HG03432 (cell line): ENCODE measurements at regions not wholly inside any gene's neighbourhood (a gene's known extent, or its start where the extent isn't known, plus 50 kb on each side); places are given as distances from the start of the nearest gene placed in this dataset.

Experiments
- ATAC-seq: cut with Tn5 transposase; IDR thresholded peaks from one replicate; pipeline ENCODE4 v1.9.1; 2021; ENCODE audit warnings: mild to moderate bottlenecking, moderate library complexity; ENCODE audit not compliant: unreplicated experiment

DNA sequence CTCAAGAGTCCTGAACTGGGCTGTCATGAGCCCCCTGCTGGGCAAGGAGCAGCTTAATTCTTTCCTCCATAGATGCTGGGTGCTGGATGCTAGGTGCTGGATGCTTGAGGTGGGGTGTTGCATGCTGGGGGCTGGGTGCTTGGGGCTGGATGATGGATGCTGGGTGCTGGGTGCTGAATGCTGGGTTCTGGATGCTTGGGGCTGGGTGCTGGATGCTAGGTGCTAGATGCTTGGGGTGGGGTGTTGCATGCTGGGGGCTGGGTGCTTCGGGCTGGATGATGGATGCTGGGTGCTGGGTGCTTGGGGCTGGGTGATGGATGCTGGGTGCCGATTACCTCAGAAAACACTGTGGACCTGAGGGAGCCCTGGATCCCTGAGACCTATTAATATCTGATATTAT, 837.7 kb downstream of the GALR1 start:
- no peak for ATAC-seq

GRCh38 chr18:78090584-78090983, 840.9 kb downstream of the GALR1 start:
- no peak for ATAC-seq

DNA sequence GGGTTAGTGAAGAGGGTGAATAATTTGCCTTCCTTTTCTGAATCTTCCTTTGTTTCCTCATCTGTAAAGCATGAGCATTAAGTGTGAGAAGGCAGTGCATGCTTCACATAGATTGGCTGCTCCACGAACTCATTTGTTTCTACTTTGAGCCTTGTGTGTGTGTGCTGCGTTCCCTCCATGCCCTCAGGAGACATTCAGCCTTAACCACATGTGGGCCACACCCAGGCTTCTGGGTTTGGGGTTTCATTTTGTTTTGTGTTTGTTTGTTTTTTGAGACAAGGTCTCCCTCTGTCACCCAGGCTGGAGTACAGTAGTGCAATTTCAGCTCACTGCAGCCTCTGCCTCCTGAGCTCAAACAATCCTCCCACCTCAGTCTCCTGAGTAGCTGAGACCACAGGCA, 843.3 kb downstream of the GALR1 start:
- ATAC-seq = no peak

GRCh38 chr18:78099979-78100588, 850.4 kb downstream of the GALR1 start:
- no peak for ATAC-seq

DNA sequence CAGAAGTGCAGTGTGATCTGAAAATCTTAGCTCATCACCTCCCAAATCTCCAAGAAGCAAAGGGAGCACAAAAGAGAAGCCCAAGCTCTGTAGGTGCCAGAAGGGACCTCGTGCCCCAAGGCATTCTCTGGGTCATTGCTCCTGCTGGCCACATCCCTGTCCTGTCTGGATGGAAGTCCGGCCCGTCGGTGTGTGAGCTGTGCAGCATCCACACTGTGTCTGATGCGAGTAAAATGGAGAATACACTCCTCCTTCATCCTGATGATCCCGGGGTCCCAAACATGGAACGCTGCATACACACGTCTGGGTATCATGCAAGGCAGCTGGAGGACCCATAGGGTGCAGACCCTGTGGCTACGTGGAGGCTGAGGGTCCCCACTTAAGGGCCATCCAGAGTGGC, 851.4 kb downstream of the GALR1 start:
- no peak for ATAC-seq

- ATAC-seq = no peak
Observed at GRCh38 chr18:78102135-78102534, 852.5 kb downstream of the GALR1 start.

DNA sequence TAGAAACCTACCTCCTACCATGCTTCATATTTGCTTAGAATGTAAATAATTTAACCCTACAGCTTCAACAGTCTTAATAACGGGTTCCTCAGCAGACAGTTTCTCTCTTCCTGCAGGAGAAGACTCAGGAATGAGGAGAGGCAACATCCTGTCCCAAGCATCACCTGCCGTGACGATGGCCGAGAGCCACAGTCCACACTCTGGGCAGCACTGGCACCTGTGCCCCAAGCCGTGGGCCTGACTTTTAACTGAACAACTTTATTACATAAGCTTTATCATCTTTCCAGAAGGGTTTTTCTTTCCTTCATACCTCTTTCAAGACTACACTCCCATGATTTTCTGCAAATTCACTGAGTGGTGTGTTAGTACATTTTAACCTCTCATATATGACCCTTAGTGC, 856.0 kb downstream of the GALR1 start:
- ATAC-seq = no peak

GRCh38 chr18:78106946-78107345, 857.3 kb downstream of the GALR1 start:
- no peak for ATAC-seq

DNA sequence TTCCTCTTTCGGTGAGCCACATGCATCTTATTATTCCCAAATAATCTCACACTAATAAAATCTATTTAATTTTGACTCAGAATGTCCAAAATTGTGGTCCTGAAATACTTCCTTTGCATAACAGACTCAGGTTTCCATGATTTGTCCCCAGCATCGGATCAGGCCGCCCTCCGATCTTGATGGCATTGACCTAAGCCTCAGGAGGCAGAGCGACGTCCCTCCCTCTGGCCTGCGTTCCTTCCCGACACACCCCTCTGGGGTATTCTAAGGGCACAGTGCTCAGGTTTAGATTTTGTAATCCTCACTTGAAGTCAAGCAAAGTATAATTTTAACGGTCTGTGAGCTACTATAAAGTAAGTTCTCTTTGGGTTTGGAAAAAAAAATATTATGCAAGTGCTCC, 857.7 kb downstream of the GALR1 start:
- no peak for ATAC-seq

DNA sequence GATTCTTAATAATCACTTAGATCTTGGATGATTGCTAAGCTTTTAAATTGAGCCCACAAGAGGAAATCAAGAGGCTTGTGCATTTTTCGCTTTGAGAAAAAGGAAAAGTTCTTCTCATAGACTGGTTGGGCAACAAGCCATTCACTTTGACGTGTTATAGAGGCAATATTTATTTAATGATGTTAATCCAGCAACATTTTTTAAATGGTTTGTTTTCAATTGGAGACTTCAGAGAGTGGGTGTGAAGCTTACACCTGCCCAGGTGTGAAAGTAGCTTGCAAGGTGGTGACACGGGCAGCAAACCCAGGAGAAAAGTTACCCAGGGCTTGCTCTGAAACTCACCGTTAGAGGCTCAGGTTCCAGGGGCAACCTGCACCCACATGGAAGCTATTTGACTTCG, 858.9 kb downstream of the GALR1 start:
- ATAC-seq = no peak

DNA sequence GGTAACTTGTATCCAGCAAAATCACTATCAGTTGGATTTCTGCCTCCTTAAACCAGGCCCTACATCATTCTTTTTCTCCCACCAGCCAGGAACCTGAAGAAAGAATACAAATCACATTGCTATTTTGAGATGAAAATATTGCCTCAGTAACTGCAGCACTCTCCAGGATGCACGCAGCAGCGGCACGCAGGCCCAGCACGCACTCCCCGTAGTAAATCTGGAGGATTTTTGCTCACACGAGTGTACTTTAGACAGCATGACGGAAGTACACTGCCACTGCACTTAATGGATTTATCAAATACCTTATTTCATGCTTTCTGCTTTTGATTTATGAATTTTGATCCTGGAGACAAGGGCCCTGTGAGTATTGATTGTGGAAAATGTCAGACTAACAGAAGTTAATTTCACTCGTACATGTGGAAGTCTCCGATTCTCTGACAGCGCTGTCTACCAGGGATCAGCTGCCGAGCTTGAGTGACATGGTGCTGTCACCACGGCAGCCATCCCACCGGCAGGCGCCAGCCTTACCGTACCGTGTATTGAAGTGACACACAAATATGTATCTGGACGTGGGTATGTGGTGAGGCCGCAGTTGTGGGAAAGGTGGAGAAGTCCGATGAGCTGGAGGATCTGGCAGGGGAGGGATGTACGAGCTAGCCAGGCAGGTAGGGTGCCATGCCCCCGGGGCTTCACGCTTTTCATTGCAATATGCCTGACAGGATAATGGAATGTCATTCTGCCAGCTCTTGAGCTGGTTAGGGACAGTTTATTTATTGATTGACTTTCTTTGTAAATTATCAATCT, 863.7 kb downstream of the GALR1 start:
- ATAC-seq = no peak

DNA sequence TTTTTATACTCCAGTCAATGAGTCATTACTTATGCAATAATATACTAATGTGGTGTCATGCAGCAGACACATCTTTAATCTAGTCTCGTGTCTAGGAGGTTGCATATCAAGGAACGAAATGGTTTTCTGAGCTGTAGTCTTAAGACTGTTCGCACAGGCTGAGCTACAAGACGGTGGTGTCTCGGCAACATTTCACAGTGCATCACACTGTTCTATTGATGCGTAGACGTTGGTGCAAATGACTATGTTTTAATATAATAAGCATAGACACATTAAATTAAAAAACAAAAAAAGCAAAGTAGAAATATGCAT, 864.2 kb downstream of the GALR1 start:
- no peak for ATAC-seq

- ATAC-seq = no peak
Observed at GRCh38 chr18:78115896-78116561, 863.6 kb upstream of the SALL3 start.

- ATAC-seq = no peak
Observed at GRCh38 chr18:78123144-78123909, 856.3 kb upstream of the SALL3 start.

DNA sequence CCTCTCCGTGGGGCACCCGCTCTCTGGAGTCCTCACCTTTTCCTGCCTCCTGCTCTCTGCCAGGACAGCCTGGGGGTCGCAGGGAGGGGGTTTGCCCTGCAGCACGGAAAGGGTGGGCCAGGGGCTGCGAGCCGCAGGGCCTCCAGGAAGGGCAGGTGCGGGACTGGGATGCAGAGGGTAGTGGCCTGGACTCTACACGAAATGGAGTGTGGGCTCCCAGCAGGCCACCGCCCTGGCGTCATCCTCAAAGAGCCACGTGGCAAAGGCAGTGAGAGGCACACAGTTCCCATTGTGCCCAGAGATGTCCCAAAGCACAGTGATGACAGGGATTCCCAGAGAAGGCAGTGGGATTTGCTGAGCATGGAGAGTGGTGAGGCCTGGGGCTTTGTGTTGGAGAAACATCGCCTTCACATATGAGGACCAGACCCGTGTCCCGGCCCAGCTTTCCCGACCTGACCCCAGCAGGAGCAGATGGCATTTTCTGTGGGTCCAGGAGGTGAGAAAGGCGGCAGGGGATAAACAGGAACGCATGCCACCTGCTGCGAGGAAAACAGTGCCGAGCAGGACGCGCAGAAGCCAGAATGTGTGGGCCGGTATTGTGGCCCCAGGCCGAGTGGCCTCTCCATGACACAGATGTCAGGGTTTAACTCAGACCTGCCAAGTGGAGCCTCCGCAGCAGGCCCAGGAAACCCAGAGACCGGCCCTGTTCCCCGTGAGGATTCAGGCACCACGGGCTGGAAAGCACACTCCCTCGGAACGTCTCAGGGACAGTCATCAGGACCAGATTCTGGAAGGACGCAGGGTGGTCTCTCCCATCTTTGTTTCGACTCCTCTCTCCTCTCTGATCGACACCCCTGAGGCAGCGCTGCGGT, 855.5 kb upstream of the SALL3 start:
- ATAC-seq = no peak

GRCh38 chr18:78125206-78125896, 854.3 kb upstream of the SALL3 start:
- no peak for ATAC-seq

DNA sequence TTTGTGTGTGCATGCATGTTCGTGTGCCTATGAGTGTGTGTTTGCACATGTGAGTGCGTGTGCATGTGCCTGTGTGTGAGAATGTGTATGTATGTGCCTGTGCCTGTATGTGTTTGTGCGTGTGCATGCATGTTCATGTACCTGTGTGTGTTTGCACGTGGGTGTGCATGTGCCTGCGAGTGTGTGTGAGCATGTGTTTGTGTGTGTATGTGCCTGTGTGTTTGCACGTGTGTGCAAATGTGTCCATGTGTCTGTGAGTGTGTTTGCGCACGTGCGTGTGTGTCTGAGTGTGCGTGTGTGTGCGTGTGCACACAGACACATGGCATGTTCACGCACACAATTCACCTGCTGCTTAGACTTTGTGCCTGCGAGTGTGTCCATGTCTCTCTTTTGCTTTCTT, 853.5 kb upstream of the SALL3 start:
- ATAC-seq = no peak

GRCh38 chr18:78126536-78126935, 853.1 kb upstream of the SALL3 start:
- no peak for ATAC-seq

GRCh38 chr18:78127041-78127440, 852.6 kb upstream of the SALL3 start:
- ATAC-seq = no peak

DNA sequence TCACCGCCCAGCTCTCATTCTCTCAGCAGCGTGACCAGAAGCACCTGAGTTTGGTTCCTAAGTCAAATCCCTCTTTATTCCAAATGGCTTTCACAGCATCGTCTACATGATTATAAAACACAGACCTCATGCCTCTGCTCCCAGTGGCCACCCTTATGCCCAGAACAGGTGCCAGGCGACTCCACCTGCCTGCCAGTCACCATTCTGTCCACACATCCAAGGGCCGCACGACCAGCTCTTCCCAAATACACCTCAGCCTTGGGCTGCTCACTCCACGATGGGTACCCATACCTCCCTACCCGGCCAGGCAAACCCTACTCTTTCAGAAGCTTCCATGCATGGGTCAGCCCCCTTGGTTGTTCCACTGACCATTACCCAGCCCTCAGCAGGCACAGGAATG, 851.6 kb upstream of the SALL3 start:
- ATAC-seq = no peak
